SK-N-MC (cell line): ENCODE measurements at regions not wholly inside any gene's neighbourhood (a gene's known extent, or its start where the extent isn't known, plus 50 kb on each side); places are given as distances from the start of the nearest gene placed in this dataset.

Source experiments
- DNase-seq: peaks from one replicate; pipeline ENCODE4 v3.0.0-alpha.2; 2011; ENCODE audit warnings: low read depth, low spot score
- H3K27ac ChIP-seq: fragments of 200-600 bp; sonication (generic); 2 replicates; pipeline ENCODE4 v1.5.1; 2016; ENCODE audit warnings: mixed run types
- H3K36me3 ChIP-seq: fragments of 200-600 bp; sonication (generic); 2 replicates; pipeline ENCODE4 v1.6.1; 2017; ENCODE audit warnings: antibody characterized with exemption, low read length, mixed read lengths; ENCODE audit not compliant: insufficient read depth
- H3K4me3 ChIP-seq: fragments of 200-600 bp; sonication (generic); 2 replicates; pipeline ENCODE4 v1.5.1; 2016
- H3K9ac ChIP-seq: fragments of 200-600 bp; sonication (generic); 2 replicates; pipeline ENCODE4 v1.8.0; 2017; ENCODE audit warnings: mixed run types, mixed read lengths; ENCODE audit not compliant: insufficient read length
- H3K9me3 ChIP-seq: fragments of 200-600 bp; sonication (generic); 2 replicates; pipeline ENCODE4 v1.6.1; 2017; ENCODE audit warnings: low read depth, mild to moderate bottlenecking, antibody characterized with exemption, low read length, moderate library complexity, mixed read lengths
- EZH2 ChIP-seq: fragments of 200-600 bp; sonication (generic); IDR thresholded peaks from one replicate; pipeline ENCODE4 v1.6.1; 2017; ENCODE audit warnings: antibody characterized with exemption
- FOXP2 ChIP-seq: optimal IDR thresholded peaks from 2 replicates; pipeline ENCODE3; 2011; ENCODE audit warnings: mild to moderate bottlenecking, moderate library complexity; ENCODE audit not compliant: insufficient read depth; ENCODE audit errors: extremely low read length, control extremely low read depth
- POLR2AphosphoS5 ChIP-seq: IDR thresholded peaks from 2 replicates; pipeline ENCODE4 v1.6.1; 2012; ENCODE audit warnings: mild to moderate bottlenecking, low read depth, low read length, borderline replicate concordance

- TF ChIP-seq EZH2, result no peak
- TF ChIP-seq FOXP2, result no peak
- TF ChIP-seq POLR2AphosphoS5, result no peak
- H3K36me3 ChIP-seq, result no peaks in the 10 kb centered on the region
- no peak overlapping the region for H3K27ac ChIP-seq
- no peaks in the 10 kb centered on the region for H3K9me3 ChIP-seq
- DNase-seq, result no peak
- no peak overlapping the region for H3K4me3 ChIP-seq
- no peak overlapping the region for H3K9ac ChIP-seq
Measured at GRCh38 chr14:85895603-85896002, 365.7 kb downstream of the FLRT2 start.

- H3K9ac ChIP-seq, result no peak overlapping the region
- H3K4me3 ChIP-seq, result no peak overlapping the region
- no peaks in the 10 kb centered on the region for H3K36me3 ChIP-seq
- TF ChIP-seq FOXP2 (no peak), POLR2AphosphoS5 (no peak), EZH2 (no peak)
- DNase-seq, result no peak
- H3K9me3 ChIP-seq, result no peaks in the 10 kb centered on the region
- no peak overlapping the region for H3K27ac ChIP-seq
Measured at GRCh38 chr14:85892251-85892650, 362.3 kb downstream of the FLRT2 start.

DNA sequence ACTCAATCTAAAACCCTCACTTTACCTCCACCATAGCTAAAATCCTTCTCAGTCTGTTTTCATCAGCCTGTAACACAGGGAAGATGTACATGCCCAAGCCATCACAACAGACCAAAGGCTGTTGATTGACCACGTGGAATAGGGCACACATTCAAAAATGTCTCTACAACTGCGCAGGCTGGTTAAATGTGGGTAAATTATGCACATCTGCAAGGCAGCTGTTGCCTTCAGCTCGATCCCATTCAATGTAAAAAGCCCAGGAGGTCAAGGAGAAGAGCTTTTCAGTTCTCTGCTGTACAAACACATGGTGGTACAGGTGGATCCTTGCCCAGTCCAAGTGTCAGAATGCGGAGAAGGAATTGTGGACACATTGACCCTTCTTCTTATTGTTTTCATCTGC lies 354.0 kb downstream of the FLRT2 start:
- Histone ChIP-seq H3K9ac (no peak overlapping the region), H3K9me3 (no peaks in the 10 kb centered on the region), H3K36me3 (no peaks in the 10 kb centered on the region), H3K27ac (no peak overlapping the region), H3K4me3 (no peak overlapping the region)
- no peak for DNase-seq
- TF ChIP-seq POLR2AphosphoS5 (no peak), FOXP2 (no peak)

DNA sequence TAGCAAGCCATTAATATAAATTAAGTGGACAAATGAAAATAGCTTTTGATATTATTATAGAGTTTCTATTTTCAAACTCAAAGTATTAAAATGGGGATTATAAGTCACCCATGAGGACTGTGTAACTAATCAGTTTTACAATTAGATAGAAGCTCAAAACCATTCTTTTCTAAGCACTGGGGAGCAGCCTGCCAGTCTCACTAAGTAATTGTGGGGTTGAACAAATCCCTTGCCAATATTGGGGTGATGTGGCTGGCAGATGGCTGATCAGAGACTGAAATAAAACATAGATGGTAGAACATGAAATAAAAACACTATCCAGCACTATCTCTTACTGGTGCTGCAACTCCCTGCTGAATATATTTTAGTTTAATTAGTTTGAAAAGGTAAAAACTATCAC lies 353.2 kb downstream of the FLRT2 start:
- Histone ChIP-seq H3K9ac (no peak overlapping the region), H3K9me3 (no peaks in the 10 kb centered on the region), H3K36me3 (no peaks in the 10 kb centered on the region), H3K27ac (no peak overlapping the region), H3K4me3 (no peak overlapping the region)
- DNase-seq, result no peak
- TF ChIP-seq FOXP2 (no peak), POLR2AphosphoS5 (no peak)

- no peak overlapping the region for H3K4me3 ChIP-seq
Measured at GRCh38 chr14:85881935-85882334, 352.0 kb downstream of the FLRT2 start.

GRCh38 chr14:85878874-85879273 lies 348.9 kb downstream of the FLRT2 start:
- H3K9ac ChIP-seq, result no peak overlapping the region

More at GRCh38 chr14:85881935-85882334, 352.0 kb downstream of the FLRT2 start:
- no peak overlapping the region for H3K9ac ChIP-seq
- no peak overlapping the region for H3K27ac ChIP-seq
- H3K9me3 ChIP-seq, result no peaks in the 10 kb centered on the region
- no peak for TF ChIP-seq EZH2
- no peak for TF ChIP-seq FOXP2
- TF ChIP-seq POLR2AphosphoS5, result no peak
- no peaks in the 10 kb centered on the region for H3K36me3 ChIP-seq
- DNase-seq, result no peak

GRCh38 chr14:85873006-85873405 lies 343.1 kb downstream of the FLRT2 start:
- Histone ChIP-seq H3K36me3 (no peaks in the 10 kb centered on the region), H3K9me3 (no peaks in the 10 kb centered on the region), H3K4me3 (no peak overlapping the region), H3K27ac (no peak overlapping the region), H3K9ac (no peak overlapping the region)
- DNase-seq, result no peak
- TF ChIP-seq EZH2, result no peak
- no peak for TF ChIP-seq FOXP2
- TF ChIP-seq POLR2AphosphoS5, result no peak

More at GRCh38 chr14:85878874-85879273, 348.9 kb downstream of the FLRT2 start:
- no peak for TF ChIP-seq EZH2
- TF ChIP-seq POLR2AphosphoS5, result no peak
- no peak for TF ChIP-seq FOXP2
- DNase-seq, result no peak
- H3K36me3 ChIP-seq, result no peaks in the 10 kb centered on the region
- no peaks in the 10 kb centered on the region for H3K9me3 ChIP-seq
- H3K27ac ChIP-seq, result no peak overlapping the region
- no peak overlapping the region for H3K4me3 ChIP-seq

- H3K9me3 ChIP-seq, result no peaks in the 10 kb centered on the region
- no peak for TF ChIP-seq FOXP2
- no peak for DNase-seq
Measured at GRCh38 chr14:85867450-85867849, 337.5 kb downstream of the FLRT2 start.

GRCh38 chr14:85865701-85866100 lies 335.8 kb downstream of the FLRT2 start:
- Histone ChIP-seq H3K9me3 (no peaks in the 10 kb centered on the region), H3K36me3 (no peaks in the 10 kb centered on the region), H3K4me3 (no peak overlapping the region), H3K9ac (no peak overlapping the region), H3K27ac (0 out of 2 replicates have a peak overlapping the region, but pooled peaks have one; percentile 8)
- no peak for DNase-seq
- TF ChIP-seq POLR2AphosphoS5 (no peak), EZH2 (no peak), FOXP2 (no peak)

More at GRCh38 chr14:85867450-85867849, 337.5 kb downstream of the FLRT2 start:
- H3K4me3 ChIP-seq, result no peak overlapping the region
- no peak overlapping the region for H3K9ac ChIP-seq
- H3K36me3 ChIP-seq, result no peaks in the 10 kb centered on the region
- H3K27ac ChIP-seq, result no peak overlapping the region

GRCh38 chr14:85858634-85859033 lies 328.7 kb downstream of the FLRT2 start:
- TF ChIP-seq POLR2AphosphoS5, result no peak
- TF ChIP-seq EZH2, result no peak
- TF ChIP-seq FOXP2, result no peak
- no peaks in the 10 kb centered on the region for H3K36me3 ChIP-seq
- no peak for DNase-seq

More at GRCh38 chr14:85858634-85859033, 328.7 kb downstream of the FLRT2 start:
- H3K9me3 ChIP-seq, result no peaks in the 10 kb centered on the region
- H3K9ac ChIP-seq, result no peak overlapping the region
- no peak overlapping the region for H3K4me3 ChIP-seq
- no peak overlapping the region for H3K27ac ChIP-seq
